Neural progenitor cell (in vitro differentiated cells): ENCODE measurements at regions not wholly inside any gene's neighbourhood (a gene's known extent, or its start where the extent isn't known, plus 50 kb on each side); places are given as distances from the start of the nearest gene placed in this dataset.

Source experiments
- DNase-seq: peaks from one replicate; pipeline ENCODE4 v3.0.0-alpha.2; 2016; ENCODE audit warnings: low spot score
- H2AFZ ChIP-seq: fragments of 200-600 bp; sonication (generic); replicated peaks from 2 replicates; pipeline ENCODE4 v1.6.1; 2016; ENCODE audit warnings: antibody characterized with exemption
- H3F3A ChIP-seq: fragments of 200-600 bp; sonication (generic); 2 replicates; pipeline ENCODE4 v1.6.1; 2016; ENCODE audit warnings: antibody characterized with exemption, low read depth
- H3K27ac ChIP-seq: fragments of 200-600 bp; sonication (generic); 2 replicates; pipeline ENCODE4 v1.5.1; 2016; ENCODE audit warnings: mild to moderate bottlenecking
- H3K27me3 ChIP-seq: fragments of 200-600 bp; sonication (generic); 2 replicates; pipeline ENCODE4 v1.6.1; 2016; ENCODE audit warnings: mild to moderate bottlenecking, moderate library complexity
- H3K36me3 ChIP-seq: fragments of 200-600 bp; sonication (generic); 2 replicates; pipeline ENCODE4 v1.5.1; 2016
- H3K4me1 ChIP-seq: fragments of 200-600 bp; sonication (generic); 2 replicates; pipeline ENCODE4 v1.6.1; 2016; ENCODE audit warnings: mixed run types
- H3K4me2 ChIP-seq: fragments of 200-600 bp; sonication (generic); 2 replicates; pipeline ENCODE4 v1.6.1; 2016
- H3K4me3 ChIP-seq: fragments of 200-600 bp; sonication (generic); 2 replicates; pipeline ENCODE4 v1.5.1; 2016
- H3K79me2 ChIP-seq: fragments of 200-600 bp; sonication (generic); 2 replicates; pipeline ENCODE4 v1.6.1; 2016; ENCODE audit warnings: low read depth
- H3K9ac ChIP-seq: fragments of 200-600 bp; sonication (generic); 2 replicates; pipeline ENCODE4 v1.6.1; 2016
- H3K9me3 ChIP-seq: fragments of 200-600 bp; sonication (generic); 2 replicates; pipeline ENCODE4 v1.5.1; 2016; ENCODE audit warnings: low read depth
- H4K20me1 ChIP-seq: fragments of 200-600 bp; sonication (generic); 2 replicates; pipeline ENCODE4 v1.6.1; 2016; ENCODE audit warnings: low read depth
- H3K27ac Mint-ChIP-seq: 3 replicates; pipeline ENCODE4 v1.8.0; 2021; ENCODE audit warnings: mixed read lengths
- H3K27me3 Mint-ChIP-seq: 2 replicates; pipeline ENCODE4 v1.8.0; 2022; ENCODE audit warnings: low read depth, mild to moderate bottlenecking, inconsistent platforms, moderate library complexity, mixed read lengths; ENCODE audit not compliant: insufficient read depth
- H3K36me3 Mint-ChIP-seq: 3 replicates; pipeline ENCODE4 v1.8.0; 2021; ENCODE audit warnings: mixed read lengths
- H3K4me1 Mint-ChIP-seq: 3 replicates; pipeline ENCODE4 v1.8.0; 2021; ENCODE audit warnings: mixed read lengths
- H3K4me3 Mint-ChIP-seq: 3 replicates; pipeline ENCODE4 v1.8.0; 2021; ENCODE audit warnings: mild to moderate bottlenecking, moderate library complexity, mixed read lengths
- H3K9me3 Mint-ChIP-seq: 3 replicates; pipeline ENCODE4 v1.8.0; 2020; ENCODE audit warnings: mixed read lengths
- CTCF ChIP-seq: fragments of 200-600 bp; sonication (generic); IDR thresholded peaks from 2 replicates; pipeline ENCODE4 v1.5.1; 2017; ENCODE audit warnings: antibody characterized with exemption, mild to moderate bottlenecking
- EZH2 ChIP-seq: fragments of 200-600 bp; sonication (generic); IDR thresholded peaks from 2 replicates; pipeline ENCODE4 v1.6.1; 2017; ENCODE audit warnings: antibody characterized with exemption, mild to moderate bottlenecking, moderate library complexity
- EZH2phosphoT487 ChIP-seq: fragments of 200-600 bp; sonication (generic); IDR thresholded peaks from 2 replicates; pipeline ENCODE4 v1.6.1; 2017; ENCODE audit warnings: antibody characterized with exemption

- Histone ChIP-seq H3K4me3 (no peak overlapping the region), H3K27me3 (no peaks in the 10 kb centered on the region), H3F3A (no peaks in the 10 kb centered on the region), H4K20me1 (no peaks in the 10 kb centered on the region), H3K79me2 (no peaks in the 10 kb centered on the region), H3K9me3 (no peaks in the 10 kb centered on the region), H3K9ac (no peak overlapping the region), H3K36me3 (no peaks in the 10 kb centered on the region), H3K4me1 (peaks cover 3% of the 10 kb centered on the region), H3K27ac (no peak overlapping the region), H3K4me2 (no peak overlapping the region), H2AFZ (no peak overlapping the region)
- Mint-ChIP-seq H3K27ac (no peak overlapping the region), H3K27me3 (no peaks in the 10 kb centered on the region), H3K4me1 (peaks cover 41% of the 10 kb centered on the region), H3K4me3 (no peak overlapping the region), H3K36me3 (no peaks in the 10 kb centered on the region), H3K9me3 (no peaks in the 10 kb centered on the region)
- DNase-seq: no peak
- TF ChIP-seq EZH2phosphoT487: no peak
- TF ChIP-seq CTCF: no peak
- no peak for TF ChIP-seq EZH2
These were observed 203.2 kb upstream of the GAP43 start for GRCh38 chr3:115420086-115420485.

- no peaks in the 10 kb centered on the region for H3K79me2 ChIP-seq
- no peak for TF ChIP-seq EZH2
- TF ChIP-seq EZH2phosphoT487: no peak
- no peak for TF ChIP-seq CTCF
- Mint-ChIP-seq H3K4me1 (peaks cover 18% of the 10 kb centered on the region), H3K9me3 (no peaks in the 10 kb centered on the region), H3K4me3 (no peak overlapping the region), H3K27ac (no peak overlapping the region), H3K27me3 (no peaks in the 10 kb centered on the region), H3K36me3 (no peaks in the 10 kb centered on the region)
- H3F3A ChIP-seq: no peaks in the 10 kb centered on the region
- H4K20me1 ChIP-seq: no peaks in the 10 kb centered on the region
- no peak overlapping the region for H3K4me3 ChIP-seq
- no peak overlapping the region for H2AFZ ChIP-seq
- no peak overlapping the region for H3K27ac ChIP-seq
- H3K9me3 ChIP-seq: no peaks in the 10 kb centered on the region
- no peak overlapping the region for H3K9ac ChIP-seq
- no peak overlapping the region for H3K4me2 ChIP-seq
- H3K36me3 ChIP-seq: no peaks in the 10 kb centered on the region
- DNase-seq: no peak
- H3K27me3 ChIP-seq: no peaks in the 10 kb centered on the region
- H3K4me1 ChIP-seq: peaks cover 3% of the 10 kb centered on the region
These were observed 200.1 kb upstream of the GAP43 start for GRCh38 chr3:115423170-115423569.

- Mint-ChIP-seq H3K4me1 (peaks cover 9% of the 10 kb centered on the region), H3K9me3 (no peaks in the 10 kb centered on the region), H3K36me3 (no peaks in the 10 kb centered on the region), H3K27ac (no peak overlapping the region), H3K4me3 (no peak overlapping the region), H3K27me3 (no peaks in the 10 kb centered on the region)
- Histone ChIP-seq H3F3A (no peaks in the 10 kb centered on the region), H4K20me1 (no peaks in the 10 kb centered on the region), H3K9me3 (no peaks in the 10 kb centered on the region), H2AFZ (no peak overlapping the region), H3K36me3 (no peaks in the 10 kb centered on the region), H3K4me1 (no peaks in the 10 kb centered on the region), H3K4me3 (no peak overlapping the region), H3K4me2 (no peak overlapping the region), H3K27me3 (no peaks in the 10 kb centered on the region), H3K79me2 (no peaks in the 10 kb centered on the region), H3K27ac (no peak overlapping the region), H3K9ac (no peak overlapping the region)
- no peak for TF ChIP-seq EZH2phosphoT487
- TF ChIP-seq CTCF: no peak
- no peak for TF ChIP-seq EZH2
- DNase-seq: no peak
These were observed 194.5 kb upstream of the GAP43 start for GRCh38 chr3:115428841-115429240.
